ENCODE measurements at regions not wholly inside any gene's neighbourhood (a gene's known extent, or its start where the extent isn't known, plus 50 kb on each side); places are given as distances from the start of the nearest gene placed in this dataset.

DNA sequence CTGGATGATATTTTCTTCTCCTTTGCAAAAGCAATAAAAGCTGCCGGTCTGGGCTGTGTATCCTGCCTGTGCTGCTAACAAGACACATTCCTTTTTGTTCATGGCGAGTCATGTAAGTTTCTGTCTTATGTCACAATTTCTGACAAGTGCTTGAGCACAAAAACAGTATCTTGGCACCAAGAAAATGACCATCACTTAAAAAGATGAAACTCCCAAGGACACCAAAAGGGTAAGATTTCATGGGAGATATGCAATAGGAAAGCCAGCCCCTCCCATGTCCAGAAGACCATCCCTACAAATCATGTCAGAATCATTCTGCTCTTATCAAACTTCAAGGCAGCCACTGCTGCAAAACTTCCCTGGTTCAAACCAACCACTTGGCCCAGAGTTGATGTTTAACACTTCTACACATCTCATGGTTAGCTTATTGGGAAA, 375.4 kb upstream of the ZNF507 start:
- no peak for DNase-seq (ENCODE audit: low read depth in 4 of 4, low spot score in 1 of 4)

GRCh38 chr19:31974290-31974689, 371.1 kb upstream of the ZNF507 start:
- DNase-seq (ENCODE audit: low read depth in 4 of 4, low spot score in 1 of 4), result no peak

- DNase-seq (ENCODE audit: low read depth in 4 of 4, low spot score in 1 of 4), result no peak
Observed at GRCh38 chr19:31974941-31975340, 370.5 kb upstream of the ZNF507 start.

- DNase-seq (ENCODE audit: low read depth in 4 of 4, low spot score in 1 of 4), result no peak
Observed at GRCh38 chr19:31975461-31975860, 369.9 kb upstream of the ZNF507 start.

DNA sequence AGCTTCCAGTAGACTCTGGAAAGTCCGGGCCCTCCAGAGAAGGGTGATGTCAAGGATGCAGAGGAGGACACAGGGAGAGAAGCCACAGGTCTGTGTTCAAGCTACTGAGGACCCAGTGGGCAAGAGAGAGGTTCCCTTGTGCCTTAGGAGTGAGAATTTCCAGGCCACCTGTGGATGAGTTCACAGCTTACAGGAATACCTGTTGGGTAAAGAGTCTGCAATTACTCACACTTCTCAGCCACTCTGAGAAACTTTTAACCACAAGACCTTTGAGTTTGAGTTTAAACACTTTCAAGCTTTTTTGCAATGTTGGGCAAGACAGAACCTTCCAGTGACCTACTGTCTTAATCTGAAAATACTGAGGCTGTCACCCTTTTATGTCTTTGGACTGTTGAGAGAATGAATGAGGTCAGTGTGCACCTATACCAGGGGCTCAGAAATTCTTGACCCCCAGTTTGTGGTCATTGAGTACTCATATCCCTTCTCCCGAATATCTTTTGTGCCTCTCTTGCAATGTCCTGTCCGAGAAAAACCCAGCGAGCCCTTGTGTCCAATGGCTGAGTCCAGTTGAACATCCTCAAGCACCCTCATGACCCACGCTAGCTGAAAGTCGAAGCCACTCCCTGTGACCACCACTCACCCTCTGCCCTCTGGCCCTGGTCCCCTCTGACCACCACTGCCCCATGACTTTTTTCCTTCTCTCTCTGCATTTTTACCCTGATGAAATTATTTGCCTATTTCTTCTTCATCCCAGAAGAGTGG, 368.5 kb upstream of the ZNF507 start:
- DNase-seq (ENCODE audit: low read depth in 4 of 4, low spot score in 1 of 4), result no peak

- DNase-seq (ENCODE audit: low read depth in 4 of 4, low spot score in 1 of 4), result no peak
Observed at GRCh38 chr19:31979362-31979761, 366.0 kb upstream of the ZNF507 start.

- no peak for DNase-seq (ENCODE audit: low read depth in 4 of 4, low spot score in 1 of 4)
Observed at GRCh38 chr19:31979949-31980670, 365.3 kb upstream of the ZNF507 start.

DNA sequence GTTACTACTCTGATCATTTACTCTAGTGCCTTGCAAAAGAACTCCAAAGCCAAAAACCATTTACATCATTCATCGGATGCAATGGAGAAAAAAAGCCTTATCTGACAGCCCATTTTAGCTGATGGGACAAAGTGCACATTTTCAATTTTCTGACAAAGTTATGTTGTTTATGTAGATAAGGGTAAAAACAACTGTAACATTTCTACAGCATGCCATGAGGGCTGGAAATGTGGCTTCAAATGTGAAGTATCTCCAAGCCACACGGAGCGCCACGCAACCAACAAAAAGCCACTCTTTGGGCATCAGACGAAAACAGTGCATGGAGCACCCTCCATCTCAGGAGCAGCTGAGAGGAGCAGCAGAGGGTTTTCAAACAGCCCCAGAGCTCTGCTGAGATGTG, 364.6 kb upstream of the ZNF507 start:
- no peak for DNase-seq (ENCODE audit: low read depth in 4 of 4, low spot score in 1 of 4)

GRCh38 chr19:31981545-31981944, 363.9 kb upstream of the ZNF507 start:
- DNase-seq (ENCODE audit: low read depth in 4 of 4, low spot score in 1 of 4), result no peak

- no peak for DNase-seq (ENCODE audit: low read depth in 4 of 4, low spot score in 1 of 4)
Observed at GRCh38 chr19:31983647-31984046, 361.8 kb upstream of the ZNF507 start.

DNA sequence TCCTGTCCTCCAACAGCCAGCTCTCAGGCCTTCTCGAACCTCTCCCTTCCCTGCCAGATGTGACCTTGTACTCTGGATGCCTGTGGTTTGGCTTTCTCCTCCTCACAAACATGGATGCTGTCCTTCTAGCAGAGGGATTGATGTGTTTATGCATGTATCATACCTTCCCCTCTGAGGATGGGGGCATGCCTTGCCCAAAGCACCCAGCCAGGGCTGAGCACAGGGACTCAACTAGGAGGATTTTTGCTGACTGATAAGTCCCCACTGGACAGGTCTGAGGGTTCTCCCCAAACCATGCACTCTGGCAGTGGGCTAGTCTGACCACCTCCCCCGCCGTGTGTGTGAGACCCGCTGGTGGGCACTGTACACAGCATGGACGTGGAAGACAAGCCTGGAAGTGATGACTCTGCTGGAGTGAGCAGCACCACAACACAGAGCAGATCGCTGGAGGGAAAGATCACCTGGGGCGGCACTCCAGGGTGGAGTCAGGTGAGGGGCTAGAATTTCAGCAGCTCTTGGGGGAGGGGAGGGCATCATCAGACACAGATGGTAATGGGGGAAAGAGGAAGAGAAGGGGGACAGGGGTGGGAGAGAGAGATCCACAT, 360.3 kb upstream of the ZNF507 start:
- no peak for DNase-seq (ENCODE audit: low read depth in 4 of 4, low spot score in 1 of 4)

DNA sequence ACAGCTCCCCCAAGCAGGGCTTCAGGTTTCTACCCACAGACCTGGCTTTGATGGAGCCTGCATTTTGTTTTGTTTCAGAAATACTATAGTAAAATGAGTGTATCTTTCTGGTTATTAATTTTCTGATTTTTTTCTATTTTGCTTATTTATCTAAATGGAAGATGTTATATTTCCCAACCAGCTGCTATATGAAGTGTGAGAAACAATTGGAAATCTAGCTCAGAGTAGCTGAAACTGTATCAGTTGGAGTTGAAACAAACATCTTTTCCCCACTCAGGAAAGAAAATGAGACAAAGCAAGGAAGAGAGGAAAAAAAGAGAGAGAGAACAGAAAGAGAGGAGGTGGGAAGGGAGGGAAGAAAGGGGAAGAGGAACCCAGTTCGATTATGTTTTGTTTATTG, 358.5 kb upstream of the ZNF507 start:
- no peak for DNase-seq (ENCODE audit: low read depth in 4 of 4, low spot score in 1 of 4)

GRCh38 chr19:31988256-31988655, 357.2 kb upstream of the ZNF507 start:
- DNase-seq (ENCODE audit: low read depth in 4 of 4, low spot score in 1 of 4), result no peak

DNA sequence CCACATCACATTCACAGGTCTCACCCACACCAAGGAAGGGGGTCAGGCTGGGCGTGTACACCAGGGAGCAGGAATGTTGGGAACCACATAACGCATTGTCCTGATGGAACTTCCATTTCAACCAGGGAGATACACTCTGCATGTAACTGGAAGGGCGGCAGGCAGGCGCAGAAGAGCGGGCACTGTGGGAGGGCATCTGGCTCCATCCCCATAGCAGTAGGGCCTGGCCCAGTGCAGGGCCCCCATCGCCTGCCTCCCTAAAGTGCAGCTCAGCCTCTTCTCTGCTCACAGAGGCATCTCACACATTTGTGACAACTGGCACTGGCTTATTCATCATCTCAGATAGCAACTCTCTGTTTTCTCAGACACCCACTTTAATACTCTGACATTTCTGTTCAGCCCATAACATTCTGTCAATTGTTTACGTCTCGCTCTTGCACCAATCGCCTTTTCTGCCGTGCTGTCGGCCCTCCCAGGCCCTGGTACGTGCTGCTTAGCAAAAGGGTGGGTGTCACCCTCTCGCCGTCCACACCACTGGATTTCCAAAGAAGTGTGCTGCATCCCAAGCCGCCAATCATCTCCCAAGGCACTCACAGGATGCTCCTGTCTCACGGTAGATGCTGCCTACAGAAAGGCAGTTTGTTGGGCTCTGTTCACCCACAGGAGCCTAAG, 353.3 kb upstream of the ZNF507 start:
- DNase-seq (ENCODE audit: low read depth in 4 of 4, low spot score in 1 of 4), result no peak

DNA sequence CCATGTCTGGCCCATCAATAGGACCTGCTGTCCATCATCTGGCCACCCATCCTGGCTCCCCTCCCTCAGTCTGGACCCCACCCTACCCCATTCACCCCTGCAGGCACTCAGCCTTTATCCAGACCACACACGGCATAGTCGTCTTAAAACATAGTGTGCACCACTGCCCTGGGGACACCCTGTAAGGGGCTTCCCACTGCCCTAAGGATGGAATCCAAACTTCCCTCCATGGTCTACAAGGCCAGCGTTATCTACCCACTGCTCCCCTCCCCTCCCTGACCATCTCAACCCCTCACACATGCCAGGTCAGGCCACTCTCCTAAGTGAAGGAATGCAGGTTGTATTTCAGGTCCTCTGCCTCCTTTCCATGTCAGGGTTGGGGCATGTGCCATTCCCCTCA, 352.7 kb upstream of the ZNF507 start:
- DNase-seq (ENCODE audit: low read depth in 4 of 4, low spot score in 1 of 4), result no peak

DNA sequence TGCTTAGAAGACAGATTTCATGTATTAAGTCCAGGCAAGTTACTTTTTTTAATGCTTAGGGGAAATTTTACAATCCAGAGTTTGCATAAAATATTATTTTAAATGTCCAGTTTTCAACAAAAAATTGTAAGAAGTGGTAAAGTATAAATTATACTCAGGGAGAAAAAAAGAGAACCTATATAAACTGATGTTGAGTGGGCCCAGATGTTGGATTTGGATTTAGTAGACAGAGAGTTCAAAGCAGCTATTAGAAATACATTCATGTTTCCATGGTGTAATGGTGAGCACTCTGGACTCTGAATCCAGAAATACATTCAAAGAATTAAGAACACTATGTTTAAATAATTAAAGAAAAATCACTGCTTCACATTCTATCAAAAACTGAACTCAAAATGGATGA, 349.9 kb upstream of the ZNF507 start:
- DNase-seq (ENCODE audit: low read depth in 4 of 4, low spot score in 1 of 4), result no peak

DNA sequence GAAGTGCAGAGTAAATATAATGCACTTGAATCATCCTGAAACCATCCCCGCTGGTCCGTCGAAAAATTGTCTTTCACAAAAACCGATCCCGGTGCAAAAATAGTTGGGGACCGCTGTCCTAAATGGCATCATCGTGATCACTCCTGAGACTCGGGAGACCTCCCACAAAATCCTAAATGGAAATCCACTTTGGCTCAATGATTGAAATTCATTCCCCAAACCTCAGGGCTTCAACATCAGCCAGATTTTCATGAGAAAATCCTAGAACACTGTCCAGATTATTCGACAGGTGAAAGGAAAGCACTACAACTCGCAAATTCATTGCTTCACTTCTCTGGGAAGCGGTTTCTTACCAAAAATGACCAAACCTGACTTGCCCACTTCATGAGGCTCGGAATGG, 335.3 kb upstream of the ZNF507 start:
- DNase-seq (ENCODE audit: low read depth in 4 of 4, low spot score in 1 of 4), result no peak

GRCh38 chr19:32012206-32012605, 333.2 kb upstream of the ZNF507 start:
- no peak for DNase-seq (ENCODE audit: low read depth in 4 of 4, low spot score in 1 of 4)

DNA sequence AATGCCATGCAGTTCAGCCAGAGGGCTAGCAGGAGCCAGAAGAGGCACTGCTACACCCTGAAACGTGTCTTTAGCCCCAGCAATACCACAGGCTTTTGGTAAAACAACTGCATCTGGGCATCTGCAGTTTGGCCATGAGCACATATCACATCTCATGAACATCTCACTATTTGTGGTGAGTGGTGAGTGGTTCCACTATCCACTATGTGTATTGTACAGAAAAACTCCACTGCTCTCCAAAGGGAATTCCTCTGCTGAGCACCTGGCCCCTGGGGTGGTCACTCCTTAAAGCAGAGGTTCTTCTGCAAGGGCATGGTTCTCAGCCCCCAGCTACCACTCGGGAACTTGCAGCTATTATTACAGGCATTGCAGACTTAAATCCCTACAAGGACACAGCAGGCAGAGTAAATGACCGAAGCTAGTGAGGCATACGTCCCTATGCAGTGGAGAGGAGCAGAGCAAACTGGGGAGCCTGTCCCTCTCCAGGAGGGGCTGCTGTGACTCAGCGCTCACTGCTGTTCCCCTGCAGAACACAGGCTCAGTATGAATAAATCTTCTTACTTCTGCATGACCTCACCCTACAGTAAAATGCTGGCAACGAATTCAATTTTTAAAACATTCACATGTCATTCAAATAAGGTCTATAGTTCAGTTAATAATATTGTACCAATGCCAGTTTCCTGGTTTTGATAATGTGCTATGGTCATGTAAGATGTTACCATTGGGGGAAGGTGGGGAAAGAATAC, 332.4 kb upstream of the ZNF507 start:
- no peak for DNase-seq (ENCODE audit: low read depth in 4 of 4, low spot score in 1 of 4)

DNA sequence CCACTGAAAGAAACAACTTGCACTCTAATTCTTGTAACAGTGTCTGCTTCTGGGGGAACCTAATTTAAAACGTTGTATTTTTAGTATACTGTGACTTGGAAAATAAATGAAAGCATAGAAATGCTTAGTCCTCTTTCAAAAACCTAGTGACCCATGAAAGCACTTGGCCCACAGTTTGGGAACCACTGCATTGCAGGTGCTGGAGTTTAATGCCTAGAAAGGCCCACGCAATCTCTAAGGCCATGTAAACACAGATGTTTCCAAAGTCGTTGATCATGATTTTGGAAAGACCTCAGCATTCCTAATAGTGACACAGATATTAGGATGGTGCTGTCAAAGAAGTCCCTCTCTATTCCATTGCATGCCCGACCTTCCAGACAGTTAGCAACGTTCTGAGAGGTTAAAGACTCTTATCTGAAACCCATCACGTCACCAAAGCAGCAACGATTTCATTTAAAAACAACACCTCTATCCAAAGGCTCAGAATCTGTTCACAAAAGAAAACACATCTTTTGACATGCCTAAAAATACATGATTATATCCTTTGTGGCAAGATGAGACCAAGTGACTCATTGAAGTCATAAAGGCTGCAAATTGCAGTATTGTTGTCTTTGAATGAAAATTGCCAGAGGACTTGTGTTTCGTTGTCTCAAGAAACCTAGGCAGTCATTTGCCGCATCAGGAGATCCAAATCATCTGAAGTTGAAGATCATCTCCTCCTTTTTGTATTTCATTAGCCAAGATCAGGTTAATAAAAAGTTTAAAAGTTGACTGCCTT, 328.0 kb upstream of the ZNF507 start:
- no peak for DNase-seq (ENCODE audit: low read depth in 4 of 4, low spot score in 1 of 4)

Measured in stimulated activated CD4-positive, alpha-beta T cell treated with anti-CD3 and anti-CD28 coated beads, Interleukin-1b, Interleukin-23, amount 100 ng/mL, for 24 hours (primary cell).